HG02970 (cell line): ENCODE measurements at regions not wholly inside any gene's neighbourhood (a gene's known extent, or its start where the extent isn't known, plus 50 kb on each side); places are given as distances from the start of the nearest gene placed in this dataset.
"Not testable (repeated sequence)": the region's sequence is repeated elsewhere in the genome, so short reads cannot be mapped to it uniquely, and the experiment has no call there.

Experiments
- ATAC-seq: cut with Tn5 transposase; IDR thresholded peaks from one replicate; pipeline ENCODE4 v1.9.1; 2021; ENCODE audit warnings: mild to moderate bottlenecking, moderate library complexity, moderate number of reproducible peaks; ENCODE audit not compliant: unreplicated experiment, low FRiP score

- no peak for ATAC-seq
Observed at GRCh38 chr10:109126541-109126940, 796.8 kb downstream of the XPNPEP1 start.

- ATAC-seq = no peak
Observed at GRCh38 chr10:109126016-109126415, 797.3 kb downstream of the XPNPEP1 start.

GRCh38 chr10:109115179-109115578 is 808.1 kb downstream of the XPNPEP1 start:
- no peak for ATAC-seq

GRCh38 chr10:109114579-109114978 is 808.7 kb downstream of the XPNPEP1 start:
- no peak for ATAC-seq

- ATAC-seq = no peak
Observed at GRCh38 chr10:109106604-109107003, 816.7 kb downstream of the XPNPEP1 start.

GRCh38 chr10:109105725-109106124 is 817.6 kb downstream of the XPNPEP1 start:
- no peak for ATAC-seq

- ATAC-seq = no peak
Observed at GRCh38 chr10:109104806-109105205, 818.5 kb downstream of the XPNPEP1 start.

- ATAC-seq = no peak
Observed at GRCh38 chr10:109103278-109103677, 820.0 kb downstream of the XPNPEP1 start.

GRCh38 chr10:109089779-109090178 is 833.5 kb downstream of the XPNPEP1 start:
- no peak for ATAC-seq

GRCh38 chr10:109071539-109071938 is 851.8 kb downstream of the XPNPEP1 start:
- ATAC-seq = no peak

- no peak for ATAC-seq
Observed at GRCh38 chr10:109070492-109070891, 852.8 kb downstream of the XPNPEP1 start.

GRCh38 chr10:109067031-109067430 is 856.3 kb downstream of the XPNPEP1 start:
- ATAC-seq = no peak

- no peak for ATAC-seq
Observed at GRCh38 chr10:109065821-109066220, 857.5 kb downstream of the XPNPEP1 start.

GRCh38 chr10:109062371-109062770 is 860.9 kb downstream of the XPNPEP1 start:
- ATAC-seq = no peak

GRCh38 chr10:109055243-109055642 is 868.1 kb downstream of the XPNPEP1 start:
- ATAC-seq = no peak

GRCh38 chr10:109047856-109048255 is 875.5 kb downstream of the XPNPEP1 start:
- no peak for ATAC-seq

GRCh38 chr10:109046427-109046826 is 876.9 kb downstream of the XPNPEP1 start:
- ATAC-seq = not testable (repeated sequence)

GRCh38 chr10:109040622-109041021 is 882.7 kb downstream of the XPNPEP1 start:
- no peak for ATAC-seq

- ATAC-seq = no peak
Observed at GRCh38 chr10:109037978-109038377, 885.3 kb downstream of the XPNPEP1 start.

GRCh38 chr10:109030581-109031210 is 892.6 kb downstream of the XPNPEP1 start:
- ATAC-seq = no peak

- ATAC-seq = no peak
Observed at GRCh38 chr10:109029870-109030269, 893.4 kb downstream of the XPNPEP1 start.

- no peak for ATAC-seq
Observed at GRCh38 chr10:109027534-109028185, 895.7 kb downstream of the XPNPEP1 start.
